ENCODE measurements at regions not wholly inside any gene's neighbourhood (a gene's known extent, or its start where the extent isn't known, plus 50 kb on each side); places are given as distances from the start of the nearest gene placed in this dataset.

DNA sequence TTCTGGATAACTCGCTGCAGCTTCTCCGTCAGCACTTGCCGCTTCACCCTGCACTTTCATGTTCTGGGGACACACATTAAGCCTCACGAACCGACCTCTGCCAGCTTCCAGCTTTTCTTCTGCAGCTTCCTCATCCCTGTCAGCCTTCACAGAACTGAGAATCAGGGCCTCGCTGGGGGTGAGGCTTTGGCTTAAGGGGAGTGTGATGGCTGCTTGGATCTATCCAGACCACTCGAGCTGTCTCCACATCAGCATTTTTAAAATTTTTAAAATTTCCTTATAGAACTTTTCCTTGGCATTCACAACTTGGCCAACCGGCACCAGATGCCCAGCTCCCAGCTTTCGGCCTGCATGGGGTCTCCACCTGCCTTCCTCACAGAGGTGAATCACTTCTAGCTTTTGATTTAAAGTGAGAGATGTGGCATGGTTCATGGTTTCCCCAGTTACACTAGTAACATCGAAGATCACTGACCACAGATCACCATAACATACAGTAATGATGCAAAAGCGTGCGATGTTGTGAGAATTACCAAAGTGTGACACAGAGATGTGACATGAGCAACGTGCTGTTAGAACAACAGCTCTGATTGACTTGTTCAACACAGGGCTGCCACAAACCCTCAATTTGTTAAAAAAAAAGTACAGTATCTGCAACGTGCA lies 139.1 kb upstream of the C14orf180 start:
- no peak overlapping the region for H3K27ac ChIP-seq (ENCODE audit: low read length)
- peaks cover 0 to 4% of the 10 kb centered on the region in 2 donors for H3K9me3 ChIP-seq (ENCODE audit: control insufficient read depth in 2 of 2, low read length in 2 of 2)
- H3K36me3 ChIP-seq (ENCODE audit: control insufficient read depth in 2 of 2, insufficient read depth in 2 of 2, low read length in 2 of 2), result no peaks in the 10 kb centered on the region
- no peaks in the 10 kb centered on the region for H3K27me3 ChIP-seq (ENCODE audit: control insufficient read depth in 1 of 2, insufficient read depth in 2 of 2, low read length in 2 of 2)
- no peak overlapping the region for H3K9ac ChIP-seq (ENCODE audit: low read length in 2 of 2)
- peaks cover 17% of the 10 kb centered on the region for H3K4me1 ChIP-seq (ENCODE audit: control insufficient read depth, insufficient read depth, low read length)
- H3K4me3 ChIP-seq (ENCODE audit: low read length in 2 of 2), result no peak overlapping the region

DNA sequence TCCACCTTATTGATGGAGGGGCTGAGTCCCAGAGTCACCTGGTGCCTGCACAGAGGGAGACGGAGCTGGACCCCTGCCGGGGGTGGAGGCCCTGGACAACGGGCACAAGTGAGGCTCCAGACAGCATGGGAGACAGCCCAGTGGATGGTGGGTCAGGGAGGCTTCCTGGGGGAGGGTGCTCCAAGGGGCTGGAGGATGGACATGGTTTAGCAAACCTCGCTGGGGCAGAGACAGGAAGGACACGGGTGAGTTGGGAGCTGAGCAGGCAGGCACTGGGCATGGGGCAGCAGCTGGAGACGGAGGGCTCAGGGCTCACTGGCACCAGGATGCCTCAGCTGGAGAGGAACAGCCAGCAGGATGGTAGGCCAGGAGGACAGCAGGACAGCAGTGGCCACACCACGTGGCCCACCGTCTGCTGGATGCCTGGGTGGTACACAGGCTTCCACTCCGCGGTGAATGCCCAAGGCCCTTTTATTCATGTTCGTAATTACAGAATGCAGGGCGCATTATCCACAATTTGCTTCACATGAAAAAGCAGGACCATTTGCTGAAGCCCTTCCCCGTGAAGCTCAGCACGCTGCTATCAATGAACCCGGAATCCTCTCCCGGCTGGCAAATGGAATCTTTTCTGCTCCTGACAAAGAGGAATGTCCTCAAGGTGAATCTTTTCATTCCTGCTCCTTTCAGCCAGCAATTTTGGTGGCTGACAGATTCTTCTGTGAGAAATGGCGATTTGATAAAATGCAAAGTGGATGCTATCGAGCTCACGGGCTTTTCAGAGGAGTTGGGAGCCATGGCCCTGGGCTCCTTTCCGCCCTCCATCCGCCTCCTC lies 138.1 kb upstream of the C14orf180 start:
- Histone ChIP-seq H3K27me3 (ENCODE audit: control insufficient read depth in 1 of 2, insufficient read depth in 2 of 2, low read length in 2 of 2) (peaks cover 0 to 5% of the 10 kb centered on the region in 2 donors), H3K9ac (ENCODE audit: low read length in 2 of 2) (no peak overlapping the region), H3K4me1 (ENCODE audit: control insufficient read depth, insufficient read depth, low read length) (peaks cover 8% of the 10 kb centered on the region), H3K4me3 (ENCODE audit: low read length in 2 of 2) (no peak overlapping the region), H3K9me3 (ENCODE audit: control insufficient read depth in 2 of 2, low read length in 2 of 2) (peaks cover 0 to 4% of the 10 kb centered on the region in 2 donors), H3K27ac (ENCODE audit: low read length) (no peak overlapping the region), H3K36me3 (ENCODE audit: control insufficient read depth in 2 of 2, insufficient read depth in 2 of 2, low read length in 2 of 2) (no peaks in the 10 kb centered on the region)

GRCh38 chr14:104442107-104442551 lies 137.4 kb upstream of the C14orf180 start:
- no peak overlapping the region for H3K9ac ChIP-seq (ENCODE audit: low read length in 2 of 2)
- peaks cover 0 to 4% of the 10 kb centered on the region in 2 donors for H3K9me3 ChIP-seq (ENCODE audit: control insufficient read depth in 2 of 2, low read length in 2 of 2)
- no peaks in the 10 kb centered on the region for H3K36me3 ChIP-seq (ENCODE audit: control insufficient read depth in 2 of 2, insufficient read depth in 2 of 2, low read length in 2 of 2)
- peaks cover 3% of the 10 kb centered on the region for H3K4me1 ChIP-seq (ENCODE audit: control insufficient read depth, insufficient read depth, low read length)
- peaks cover 0 to 7% of the 10 kb centered on the region in 2 donors for H3K27me3 ChIP-seq (ENCODE audit: control insufficient read depth in 1 of 2, insufficient read depth in 2 of 2, low read length in 2 of 2)
- H3K4me3 ChIP-seq (ENCODE audit: low read length in 2 of 2), result no peak overlapping the region
- H3K27ac ChIP-seq (ENCODE audit: low read length), result no peak overlapping the region

DNA sequence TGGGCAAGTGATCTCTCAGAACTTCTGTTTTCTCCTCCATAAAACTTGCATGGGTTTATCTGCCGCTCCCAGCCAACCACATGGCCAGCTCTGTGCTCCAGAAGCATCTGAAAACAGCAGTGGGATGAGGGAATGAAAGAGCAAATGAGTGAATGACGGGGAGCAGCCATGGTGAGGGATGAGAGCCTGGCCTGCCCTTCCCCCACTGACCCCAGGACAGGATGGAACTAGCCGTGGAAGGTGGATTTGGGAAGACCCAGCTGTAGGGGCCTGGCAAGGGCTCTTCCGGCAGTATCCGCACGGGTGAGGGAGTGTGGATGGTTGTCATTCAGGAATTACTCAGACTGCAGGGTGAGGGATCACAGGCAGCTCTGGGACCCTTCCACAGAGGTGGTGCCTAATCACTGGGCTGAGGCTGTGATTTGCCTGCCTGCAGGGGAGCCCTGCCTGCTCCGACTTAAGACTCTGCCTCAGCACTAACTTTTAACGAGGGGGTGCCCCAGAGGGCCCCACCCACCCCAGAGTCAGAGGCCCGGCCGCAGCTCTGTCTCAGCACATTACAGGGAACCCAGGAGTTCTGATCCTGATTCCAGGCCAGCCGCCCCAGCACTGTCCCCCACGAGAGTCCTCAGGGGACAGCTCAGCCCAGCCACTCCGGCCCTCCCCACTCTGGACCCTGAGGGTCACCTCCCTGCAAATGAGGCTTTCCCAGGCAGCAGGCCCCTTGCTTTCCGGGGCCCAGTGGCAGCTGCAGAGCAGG lies 136.8 kb upstream of the C14orf180 start:
- Histone ChIP-seq H3K27ac (ENCODE audit: low read length) (no peak overlapping the region), H3K4me3 (ENCODE audit: low read length in 2 of 2) (no peak overlapping the region)

DNA sequence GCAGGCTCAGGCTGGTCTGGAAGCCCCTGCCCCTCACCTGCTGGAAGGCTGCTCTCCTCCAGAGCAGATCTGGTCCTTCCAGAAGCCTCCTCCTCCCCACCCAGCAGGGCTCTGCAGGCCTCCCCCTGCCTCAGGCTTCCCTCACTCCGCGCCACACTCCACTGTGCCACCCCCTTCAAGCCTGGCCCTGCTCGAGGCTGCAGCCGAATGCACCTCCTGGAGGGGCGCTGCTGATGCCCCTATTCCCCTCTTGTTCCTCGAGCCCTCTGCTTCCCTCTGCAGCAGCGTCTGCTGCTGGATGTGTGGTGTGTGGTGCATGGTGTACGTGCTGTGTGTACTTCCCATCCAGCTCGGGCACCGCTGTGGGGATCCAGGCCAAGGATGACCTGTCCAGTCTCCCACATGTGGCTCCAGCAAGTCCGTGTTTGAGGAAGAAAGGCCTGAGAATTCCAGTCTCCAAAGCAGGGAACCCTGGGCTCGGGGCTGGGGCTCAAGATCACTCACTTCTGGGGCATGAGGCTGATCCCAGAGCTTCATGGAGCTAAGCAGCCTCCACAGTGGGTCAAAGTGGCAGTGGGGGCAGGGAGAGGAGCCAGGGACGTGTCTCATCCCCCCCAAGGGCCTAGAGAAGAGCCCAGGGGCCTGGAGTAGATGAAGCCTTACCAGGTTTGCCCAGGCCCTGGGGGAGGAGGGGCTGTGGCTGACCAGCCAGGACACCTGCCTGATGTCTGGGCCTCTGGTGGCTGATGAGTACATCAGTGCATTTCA lies 136.0 kb upstream of the C14orf180 start:
- H3K9me3 ChIP-seq (ENCODE audit: control insufficient read depth in 2 of 2, low read length in 2 of 2), result peaks cover 6 to 9% of the 10 kb centered on the region in 2 donors
- no peak overlapping the region for H3K9ac ChIP-seq (ENCODE audit: low read length in 2 of 2)
- H3K36me3 ChIP-seq (ENCODE audit: control insufficient read depth in 2 of 2, insufficient read depth in 2 of 2, low read length in 2 of 2), result no peaks in the 10 kb centered on the region
- no peak overlapping the region for H3K4me3 ChIP-seq (ENCODE audit: low read length in 2 of 2)
- H3K27me3 ChIP-seq (ENCODE audit: control insufficient read depth in 1 of 2, insufficient read depth in 2 of 2, low read length in 2 of 2), result peaks cover 2 to 10% of the 10 kb centered on the region in 2 donors
- H3K27ac ChIP-seq (ENCODE audit: low read length), result no peak overlapping the region
- no peaks in the 10 kb centered on the region for H3K4me1 ChIP-seq (ENCODE audit: control insufficient read depth, insufficient read depth, low read length)

More for the DNA sequence above, 136.8 kb upstream of the C14orf180 start:
- H3K36me3 ChIP-seq (ENCODE audit: control insufficient read depth in 2 of 2, insufficient read depth in 2 of 2, low read length in 2 of 2), result no peaks in the 10 kb centered on the region
- peaks cover 1 to 4% of the 10 kb centered on the region in 2 donors for H3K9me3 ChIP-seq (ENCODE audit: control insufficient read depth in 2 of 2, low read length in 2 of 2)
- no peaks in the 10 kb centered on the region for H3K4me1 ChIP-seq (ENCODE audit: control insufficient read depth, insufficient read depth, low read length)
- H3K9ac ChIP-seq (ENCODE audit: low read length in 2 of 2), result no peak overlapping the region
- H3K27me3 ChIP-seq (ENCODE audit: control insufficient read depth in 1 of 2, insufficient read depth in 2 of 2, low read length in 2 of 2), result peaks cover under 1 to 10% of the 10 kb centered on the region in 2 donors

DNA sequence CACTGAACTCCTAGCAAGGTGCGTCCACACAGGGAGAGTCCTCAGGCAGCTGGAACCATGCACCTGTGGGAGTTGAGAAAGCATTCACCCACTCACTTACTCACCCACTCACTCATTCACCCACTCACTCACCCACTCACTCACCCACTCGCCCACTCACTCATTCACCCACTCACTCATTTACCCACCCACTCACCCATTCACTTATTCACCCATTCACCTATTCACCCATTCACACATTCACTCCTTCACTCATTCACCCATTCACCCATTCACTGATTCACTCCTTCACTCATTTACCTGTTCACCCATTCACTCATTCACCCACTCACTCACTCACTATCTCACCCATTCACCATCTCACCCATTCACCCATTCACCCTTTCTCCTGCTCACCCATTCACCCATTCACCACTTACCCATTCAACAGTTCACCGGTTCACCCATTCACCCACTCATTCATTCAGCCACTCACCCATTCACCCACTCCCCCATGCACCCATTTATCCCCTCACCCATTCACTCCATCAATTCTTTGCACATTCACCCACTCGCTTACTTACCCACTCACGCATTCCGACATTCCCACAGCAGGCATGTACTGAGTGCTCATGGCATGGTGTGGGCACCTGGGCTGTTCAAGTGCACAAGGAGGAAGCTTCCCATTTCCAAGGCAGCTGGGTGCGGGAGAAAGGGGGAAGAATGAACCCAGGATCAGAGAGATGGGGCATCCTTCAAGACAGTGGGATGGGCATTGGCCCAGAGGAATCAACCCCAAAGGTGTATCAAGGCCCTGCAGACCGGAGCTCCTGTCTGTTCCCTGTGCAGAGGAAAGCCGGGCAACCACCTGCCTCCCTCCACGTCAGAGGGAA lies 135.2 kb upstream of the C14orf180 start:
- Histone ChIP-seq H3K9me3 (ENCODE audit: control insufficient read depth in 2 of 2, low read length in 2 of 2) (peaks cover 5 to 7% of the 10 kb centered on the region in 2 donors), H3K36me3 (ENCODE audit: control insufficient read depth in 2 of 2, insufficient read depth in 2 of 2, low read length in 2 of 2) (no peaks in the 10 kb centered on the region), H3K27me3 (ENCODE audit: control insufficient read depth in 1 of 2, insufficient read depth in 2 of 2, low read length in 2 of 2) (peaks cover 2 to 10% of the 10 kb centered on the region in 2 donors)

DNA sequence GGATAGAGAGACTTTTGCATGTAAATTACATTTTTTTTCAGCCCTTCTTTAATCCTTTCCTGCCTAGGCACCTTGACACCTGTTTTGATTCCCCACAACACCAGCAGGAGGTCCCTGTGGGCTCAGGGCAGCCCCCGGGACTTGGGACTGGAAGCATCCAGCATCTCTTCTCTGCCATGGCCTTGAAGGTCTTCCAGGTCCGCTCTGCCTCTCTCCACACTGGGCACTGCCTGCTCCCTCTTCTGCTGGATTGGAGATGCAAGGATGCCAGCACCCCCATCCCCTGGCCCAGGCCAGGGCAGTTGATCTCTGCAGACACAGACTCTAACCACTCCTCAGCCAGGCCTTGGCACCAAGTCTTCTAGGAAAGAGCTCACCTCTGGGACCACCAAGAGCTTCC lies 134.5 kb upstream of the C14orf180 start:
- Histone ChIP-seq H3K9ac (ENCODE audit: low read length in 2 of 2) (no peak overlapping the region), H3K27ac (ENCODE audit: low read length) (no peak overlapping the region), H3K27me3 (ENCODE audit: control insufficient read depth in 1 of 2, insufficient read depth in 2 of 2, low read length in 2 of 2) (peaks cover 2 to 10% of the 10 kb centered on the region in 2 donors), H3K4me1 (ENCODE audit: control insufficient read depth, insufficient read depth, low read length) (no peaks in the 10 kb centered on the region), H3K36me3 (ENCODE audit: control insufficient read depth in 2 of 2, insufficient read depth in 2 of 2, low read length in 2 of 2) (no peaks in the 10 kb centered on the region), H3K4me3 (ENCODE audit: low read length in 2 of 2) (no peak overlapping the region), H3K9me3 (ENCODE audit: control insufficient read depth in 2 of 2, low read length in 2 of 2) (peaks cover 5 to 7% of the 10 kb centered on the region in 2 donors)

More for the DNA sequence above, 135.2 kb upstream of the C14orf180 start:
- Histone ChIP-seq H3K4me1 (ENCODE audit: control insufficient read depth, insufficient read depth, low read length) (no peaks in the 10 kb centered on the region), H3K27ac (ENCODE audit: low read length) (no peak overlapping the region), H3K4me3 (ENCODE audit: low read length in 2 of 2) (no peak overlapping the region), H3K9ac (ENCODE audit: low read length in 2 of 2) (no peak overlapping the region)

DNA sequence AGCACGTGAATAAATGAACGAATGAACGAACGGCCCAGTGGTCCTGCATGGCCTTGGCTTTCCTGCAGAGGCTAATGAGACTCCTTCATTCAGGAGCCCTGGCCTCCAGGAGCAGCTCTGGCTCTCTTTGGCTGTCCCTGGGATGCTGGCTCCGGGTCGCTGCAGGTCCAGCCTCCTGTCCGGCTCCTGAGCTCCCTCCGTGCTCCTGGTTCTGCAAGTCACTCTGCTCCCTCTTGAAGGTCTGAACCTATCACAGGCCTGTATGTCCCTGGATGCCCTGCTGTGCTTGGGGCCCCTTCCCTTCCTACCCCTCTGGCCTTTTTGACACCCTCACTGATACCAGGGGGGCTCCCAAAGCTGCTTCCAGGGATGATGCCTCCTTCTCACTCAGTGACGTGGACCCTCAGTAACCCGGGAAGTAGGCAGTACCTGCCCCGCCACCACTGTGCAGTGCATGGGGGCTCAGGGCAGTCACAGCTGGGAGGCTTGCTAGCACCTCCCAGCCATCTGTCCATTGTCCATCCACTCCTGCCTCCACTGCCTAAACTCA lies 133.7 kb upstream of the C14orf180 start:
- Histone ChIP-seq H3K4me3 (ENCODE audit: low read length in 2 of 2) (no peak overlapping the region), H3K27ac (ENCODE audit: low read length) (no peak overlapping the region), H3K36me3 (ENCODE audit: control insufficient read depth in 2 of 2, insufficient read depth in 2 of 2, low read length in 2 of 2) (no peaks in the 10 kb centered on the region), H3K4me1 (ENCODE audit: control insufficient read depth, insufficient read depth, low read length) (no peaks in the 10 kb centered on the region), H3K9ac (ENCODE audit: low read length in 2 of 2) (no peak overlapping the region), H3K27me3 (ENCODE audit: control insufficient read depth in 1 of 2, insufficient read depth in 2 of 2, low read length in 2 of 2) (peaks cover 8 to 11% of the 10 kb centered on the region in 2 donors), H3K9me3 (ENCODE audit: control insufficient read depth in 2 of 2, low read length in 2 of 2) (peaks cover 5 to 7% of the 10 kb centered on the region in 2 donors)

DNA sequence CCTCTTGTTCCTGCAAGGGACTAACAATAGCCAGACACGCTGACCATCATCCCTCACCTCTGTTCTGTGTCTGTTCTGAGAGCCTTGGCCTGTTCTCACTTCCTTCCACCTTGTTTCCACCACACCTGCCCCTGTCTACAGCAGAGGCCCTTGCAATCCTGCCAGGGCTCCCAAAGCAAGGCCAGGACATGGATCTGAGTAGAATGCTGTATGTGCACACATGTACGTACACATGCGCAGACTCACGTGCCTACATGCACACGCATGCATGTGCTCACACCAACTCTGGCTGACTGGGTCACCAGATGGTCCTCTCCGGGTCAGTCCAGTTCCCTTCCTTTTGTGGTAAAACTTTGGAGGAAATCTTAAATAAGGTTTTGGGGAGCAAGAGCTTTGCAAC lies 133.0 kb upstream of the C14orf180 start:
- H3K4me1 ChIP-seq (ENCODE audit: control insufficient read depth, insufficient read depth, low read length), result no peaks in the 10 kb centered on the region
- H3K27me3 ChIP-seq (ENCODE audit: control insufficient read depth in 1 of 2, insufficient read depth in 2 of 2, low read length in 2 of 2), result peaks cover 8 to 13% of the 10 kb centered on the region in 2 donors
- no peak overlapping the region for H3K27ac ChIP-seq (ENCODE audit: low read length)
- H3K4me3 ChIP-seq (ENCODE audit: low read length in 2 of 2), result no peak overlapping the region
- H3K9me3 ChIP-seq (ENCODE audit: control insufficient read depth in 2 of 2, low read length in 2 of 2), result peaks cover 7% of the 10 kb centered on the region in 2 donors
- H3K9ac ChIP-seq (ENCODE audit: low read length in 2 of 2), result no peak overlapping the region
- no peaks in the 10 kb centered on the region for H3K36me3 ChIP-seq (ENCODE audit: control insufficient read depth in 2 of 2, insufficient read depth in 2 of 2, low read length in 2 of 2)

Measured in stomach smooth muscle (tissue), 2 donors.